GM12873 (cell line): ENCODE measurements at regions not wholly inside any gene's neighbourhood (a gene's known extent, or its start where the extent isn't known, plus 50 kb on each side); places are given as distances from the start of the nearest gene placed in this dataset.

Experiments used
- CTCF ChIP-seq: IDR thresholded peaks from 2 replicates; pipeline ENCODE4 v1.5.1; 2012; ENCODE audit warnings: low read depth, mild to moderate bottlenecking, moderate library complexity, low read length, control low read depth; ENCODE audit not compliant: insufficient read depth; ENCODE audit errors: missing control alignments

GRCh38 chr16:52631711-52632110 is 84.8 kb upstream of the TOX3 start:
- TF ChIP-seq CTCF, result no peak

- TF ChIP-seq CTCF, result no peak
These were observed 83.8 kb upstream of the TOX3 start for GRCh38 chr16:52630711-52631110.

GRCh38 chr16:52629296-52629695 is 82.4 kb upstream of the TOX3 start:
- no peak for TF ChIP-seq CTCF

- TF ChIP-seq CTCF, result no peak
These were observed 77.9 kb upstream of the TOX3 start for GRCh38 chr16:52624891-52625290.

GRCh38 chr16:52621651-52622050 is 74.7 kb upstream of the TOX3 start:
- no peak for TF ChIP-seq CTCF

GRCh38 chr16:52618753-52619497 is 72.0 kb upstream of the TOX3 start:
- TF ChIP-seq CTCF, result no peak

- TF ChIP-seq CTCF, result no peak
These were observed 70.6 kb upstream of the TOX3 start for GRCh38 chr16:52617591-52617990.

GRCh38 chr16:52613508-52613907 is 66.6 kb upstream of the TOX3 start:
- TF ChIP-seq CTCF, result no peak
